IMR-90 (cell line): ENCODE measurements at regions not wholly inside any gene's neighbourhood (a gene's known extent, or its start where the extent isn't known, plus 50 kb on each side); places are given as distances from the start of the nearest gene placed in this dataset.

Experiments used
- ATAC-seq: fragments of 200-7000 bp; cut with Tn5 transposase; 2 replicates; pipeline ENCODE4 v1.9.1; 2020; ENCODE audit warnings: low read depth, mild to moderate bottlenecking, moderate library complexity
- BruUV-seq: library from RNA; stranded (reverse); fragments of 400-500 nt; replicated peaks from 2 replicates; lab custom pipeline; 2021; lab: Mats Ljungman, UMichigan
- CTCF ChIA-PET: fragments of 300-600 bp; formaldehyde crosslinking; extraction: SDS; loops from one replicate; lab custom pipeline; 2021; ENCODE audit warnings: antibody characterized with exemption; lab: Yijun Ruan, JAX
- POLR2A ChIA-PET: fragments of 300-600 bp; sonication (Branson Sonifier 250); formaldehyde crosslinking; loops from one replicate; lab custom pipeline; 2022; ENCODE audit warnings: antibody characterized with exemption; ENCODE audit not compliant: unreplicated experiment; lab: Charles Lee
- DNase-seq: peaks from one replicate; pipeline ENCODE4 v3.0.0; 2013
- H2AFZ ChIP-seq: replicated peaks from 2 replicates; pipeline ENCODE3; 2013; ENCODE audit warnings: low read length, mild to moderate bottlenecking; ENCODE audit not compliant: poor library complexity
- H2AK5ac ChIP-seq: 2 replicates; pipeline ENCODE4 v1.6.1; 2013; ENCODE audit warnings: low read depth, low read length, inconsistent platforms
- H2AK9ac ChIP-seq: replicated peaks from 2 replicates; pipeline ENCODE3; 2013; ENCODE audit warnings: mild to moderate bottlenecking, low read depth, low read length, moderate library complexity; ENCODE audit not compliant: poor library complexity
- H2BK120ac ChIP-seq: 2 replicates; pipeline ENCODE4 v1.6.1; 2013; ENCODE audit warnings: low read depth, low read length, inconsistent platforms
- H2BK15ac ChIP-seq: 3 replicates; pipeline ENCODE4 v1.6.1; 2013; ENCODE audit warnings: low read depth, low read length, inconsistent platforms
- H2BK20ac ChIP-seq: 2 replicates; pipeline ENCODE4 v1.6.1; 2013; ENCODE audit warnings: low read depth, mild to moderate bottlenecking, inconsistent platforms, low read length, moderate library complexity
- H2BK5ac ChIP-seq: 2 replicates; pipeline ENCODE4 v1.6.1; 2013; ENCODE audit warnings: mild to moderate bottlenecking, low read depth, low read length, inconsistent platforms; ENCODE audit not compliant: poor library complexity, severe bottlenecking
- H3K14ac ChIP-seq: replicated peaks from 2 replicates; pipeline ENCODE4 v1.6.1; 2013; ENCODE audit warnings: low read depth, low read length, inconsistent platforms
- H3K18ac ChIP-seq: 2 replicates; pipeline ENCODE4 v1.6.1; 2013; ENCODE audit warnings: low read depth, low read length, control low read depth
- H3K23ac ChIP-seq: 2 replicates; pipeline ENCODE4 v1.6.1; 2013; ENCODE audit warnings: low read depth, low read length, inconsistent platforms
- H3K27ac ChIP-seq: 2 replicates; pipeline ENCODE4 v1.5.1; 2013; ENCODE audit warnings: mild to moderate bottlenecking, control low read depth, low read length; ENCODE audit not compliant: insufficient read depth
- H3K27me3 ChIP-seq: 2 replicates; pipeline ENCODE4 v1.6.1; 2013; ENCODE audit warnings: low read length; ENCODE audit not compliant: control insufficient read depth, insufficient read depth
- H3K36me3 ChIP-seq: 2 replicates; pipeline ENCODE4 v1.6.1; 2013; ENCODE audit warnings: low read length, mixed read lengths; ENCODE audit not compliant: control insufficient read depth, insufficient read depth
- H3K4ac ChIP-seq: 2 replicates; pipeline ENCODE4 v1.6.1; 2013; ENCODE audit warnings: low read depth, low read length, inconsistent platforms
- H3K4me1 ChIP-seq: 2 replicates; pipeline ENCODE4 v1.6.1; 2013; ENCODE audit warnings: low read length, mixed read lengths; ENCODE audit not compliant: control insufficient read depth, insufficient read depth
- H3K4me2 ChIP-seq: 2 replicates; pipeline ENCODE4 v1.6.1; 2013; ENCODE audit warnings: low read depth, mild to moderate bottlenecking, control low read depth, low read length, moderate library complexity
- H3K4me3 ChIP-seq: 2 replicates; pipeline ENCODE4 v1.5.1; 2013; ENCODE audit warnings: low read depth, mild to moderate bottlenecking, control low read depth, low read length, moderate library complexity; ENCODE audit not compliant: insufficient read depth
- H3K56ac ChIP-seq: 2 replicates; pipeline ENCODE4 v1.6.1; 2013; ENCODE audit warnings: low read length, inconsistent platforms; ENCODE audit not compliant: insufficient read depth; ENCODE audit errors: extremely low read depth
- H3K79me1 ChIP-seq, 2 experiments: 2 replicates each; pipeline ENCODE4 v1.6.1; 2013; ENCODE audit warnings: low read length in 2 of 2, inconsistent platforms in 1 of 2, low read depth in 1 of 2
- H3K9ac ChIP-seq: 2 replicates; pipeline ENCODE4 v1.6.1; 2013; ENCODE audit warnings: low read depth, low read length, control low read depth
- H3K9me1 ChIP-seq: 2 replicates; pipeline ENCODE4 v1.6.1; 2013; ENCODE audit warnings: low read length, inconsistent platforms; ENCODE audit not compliant: insufficient read depth
- H3K9me3 ChIP-seq: 2 replicates; pipeline ENCODE4 v1.6.1; 2013; ENCODE audit warnings: low read length; ENCODE audit not compliant: control insufficient read depth, insufficient read depth
- H4K20me1 ChIP-seq: 2 replicates; pipeline ENCODE4 v1.6.1; 2013; ENCODE audit warnings: low read length, inconsistent platforms; ENCODE audit not compliant: insufficient read depth
- H4K5ac ChIP-seq: 2 replicates; pipeline ENCODE4 v1.6.1; 2013; ENCODE audit warnings: mild to moderate bottlenecking, low read depth, low read length, control low read depth
- H4K8ac ChIP-seq, 2 experiments: 2 replicates each; pipeline ENCODE4 v1.6.1; 2013; ENCODE audit warnings: low read depth in 2 of 2, low read length in 2 of 2, control low read depth in 1 of 2, inconsistent platforms in 1 of 2
- H4K91ac ChIP-seq: 2 replicates; pipeline ENCODE4 v1.6.1; 2013; ENCODE audit warnings: low read depth, low read length, inconsistent platforms; ENCODE audit not compliant: insufficient read depth
- BHLHE40 ChIP-seq: fragments of 150-350 bp; IDR thresholded peaks from 2 replicates; pipeline ENCODE4 v1.6.1; 2016; ENCODE audit warnings: mild to moderate bottlenecking, low read depth, low read length
- CEBPB ChIP-seq: IDR thresholded peaks from 2 replicates; pipeline ENCODE4 v1.6.1; 2012; ENCODE audit warnings: low read depth, low read length, improper control_type of control experiment
- CHD1 ChIP-seq: IDR thresholded peaks from 2 replicates; pipeline ENCODE4 v1.6.1; 2012; ENCODE audit warnings: low read depth, low read length, improper control_type of control experiment
- CTCF ChIP-seq: conservative IDR thresholded peaks from 2 replicates; pipeline ENCODE4 v1.5.1; 2012; ENCODE audit warnings: mild to moderate bottlenecking, low read depth, low read length, improper control_type of control experiment
- ELK1 ChIP-seq: fragments of 150-350 bp; IDR thresholded peaks from 2 replicates; pipeline ENCODE4 v1.6.1; 2016; ENCODE audit warnings: low read depth, mild to moderate bottlenecking, low read length, moderate library complexity, borderline replicate concordance
- FOS ChIP-seq: fragments of 150-350 bp; IDR thresholded peaks from 2 replicates; pipeline ENCODE4 v1.6.1; 2016; ENCODE audit warnings: low read depth, low read length
- MAFK ChIP-seq: IDR thresholded peaks from 2 replicates; pipeline ENCODE4 v1.6.1; 2012; ENCODE audit warnings: low read depth, low read length, improper control_type of control experiment
- MAZ ChIP-seq: IDR thresholded peaks from 2 replicates; pipeline ENCODE4 v1.6.1; 2012; ENCODE audit warnings: low read depth, mild to moderate bottlenecking, low read length, improper control_type of control experiment, moderate library complexity, borderline replicate concordance
- MXI1 ChIP-seq: IDR thresholded peaks from 2 replicates; pipeline ENCODE4 v1.6.1; 2012; ENCODE audit warnings: low read depth, mild to moderate bottlenecking, low read length, moderate library complexity, borderline replicate concordance
- RAD21 ChIP-seq: IDR thresholded peaks from 2 replicates; pipeline ENCODE4 v1.6.1; 2012; ENCODE audit warnings: low read length, improper control_type of control experiment
- RCOR1 ChIP-seq: IDR thresholded peaks from 2 replicates; pipeline ENCODE4 v1.6.1; 2012; ENCODE audit warnings: mild to moderate bottlenecking, low read length, improper control_type of control experiment; ENCODE audit not compliant: insufficient replicate concordance
- RFX5 ChIP-seq: IDR thresholded peaks from 2 replicates; pipeline ENCODE4 v1.8.0; 2012; ENCODE audit warnings: low read depth, mild to moderate bottlenecking, low read length, moderate library complexity
- SMC3 ChIP-seq: fragments of 150-350 bp; IDR thresholded peaks from 2 replicates; pipeline ENCODE4 v1.6.1; 2016; ENCODE audit warnings: low read depth, mild to moderate bottlenecking, antibody characterized with exemption, low read length, moderate library complexity
- USF2 ChIP-seq: fragments of 150-350 bp; IDR thresholded peaks from 2 replicates; pipeline ENCODE4 v1.6.1; 2017; ENCODE audit warnings: mild to moderate bottlenecking, antibody characterized with exemption, low read length, low read depth
- dilution Hi-C: fragments of 300-500 bp; cut with HindIII; formaldehyde crosslinking; loops from one replicate; pipeline ENCODE4 v1.14.3; 2018; ENCODE audit warnings: low sequenced_read_pairs; ENCODE audit not compliant: unreplicated experiment
- in situ Hi-C: fragments of 300-500 bp; cut with MboI; formaldehyde crosslinking; loops from 3 replicates; pipeline ENCODE4 v1.14.3; 2019; ENCODE audit warnings: low sequenced_read_pairs, inconsistent platforms, mixed read lengths
- intact Hi-C: fragments of 100-400 bp; cut with micrococcal nuclease; formaldehyde crosslinking; loops from 2 replicates; pipeline ENCODE4 v1.10.0; 2022

GRCh38 chr18:64707052-64707451 lies 558.2 kb upstream of the LINC00305 start:
- in situ Hi-C loops, result no loop called here
- POLR2A ChIA-PET, result no interaction called here
- Histone ChIP-seq H2AFZ (no peak overlapping the region), H4K20me1 (no peaks in the 10 kb centered on the region), H2AK9ac (no peak overlapping the region), H3K27me3 (no peaks in the 10 kb centered on the region), H3K14ac (no peak overlapping the region), H4K8ac (no peak overlapping the region), H2BK120ac (no peak overlapping the region), H2BK20ac (no peak overlapping the region), H4K5ac (no peak overlapping the region), H2AK5ac (no peak overlapping the region), H3K9me3 (peaks cover 5% of the 10 kb centered on the region; the same call in 1 of the 2 replicates), H3K27ac (no peak overlapping the region), H3K56ac (no peak overlapping the region), H3K18ac (no peak overlapping the region), H2BK5ac (no peak overlapping the region), H3K4me2 (no peak overlapping the region), H3K36me3 (no peaks in the 10 kb centered on the region), H2BK15ac (no peak overlapping the region), H3K9ac (no peak overlapping the region), H3K4me1 (no peaks in the 10 kb centered on the region), H4K91ac (no peak overlapping the region), H3K4ac (no peak overlapping the region), H3K4me3 (no peak overlapping the region), H3K79me1 (no peaks in the 10 kb centered on the region), H3K9me1 (no peaks in the 10 kb centered on the region), H3K23ac (no peak overlapping the region)
- DNase-seq, result no peak
- CTCF ChIA-PET, result no interaction called here
- dilution Hi-C loops, result no loop called here
- intact Hi-C loops, result no loop called here
- no TSS peak for BruUV-seq
- no peak for ATAC-seq
- TF ChIP-seq CTCF, result no peak
- TF ChIP-seq USF2, result no peak
- TF ChIP-seq SMC3, result no peak
- TF ChIP-seq MAZ, result no peak
- TF ChIP-seq MXI1, result no peak
- TF ChIP-seq RFX5, result no peak
- no peak for TF ChIP-seq CEBPB
- no peak for TF ChIP-seq RAD21
- TF ChIP-seq BHLHE40, result no peak
- no peak for TF ChIP-seq FOS
- TF ChIP-seq RCOR1, result no peak
- TF ChIP-seq CHD1, result no peak
- TF ChIP-seq ELK1, result no peak
- no peak for TF ChIP-seq MAFK
